SK-N-SH (cell line): ENCODE measurements at regions not wholly inside any gene's neighbourhood (a gene's known extent, or its start where the extent isn't known, plus 50 kb on each side); places are given as distances from the start of the nearest gene placed in this dataset.

ENCODE experiments used
- CTCF ChIA-PET: fragments of 300-600, 350-600 bp; formaldehyde crosslinking; extraction: SDS; loops from one replicate; lab custom pipeline; 2021; lab: Yijun Ruan, JAX
- POLR2A ChIA-PET: fragments of 350-600 bp; sonication (Branson Sonifier 250); formaldehyde crosslinking; extraction: SDS; loops from one replicate; lab custom pipeline; 2020; ENCODE audit warnings: antibody characterized with exemption, inconsistent platforms; lab: Yijun Ruan, JAX
- DNase-seq: peaks from one replicate; pipeline ENCODE4 v3.0.0; 2012
- H2AFZ ChIP-seq: fragments of 200-600 bp; sonication (generic); 2 replicates; pipeline ENCODE4 v1.8.1; 2016; ENCODE audit warnings: antibody characterized with exemption, mild to moderate bottlenecking, low read depth
- H3F3A ChIP-seq: fragments of 200-600 bp; sonication (generic); replicated peaks from 2 replicates; pipeline ENCODE3; 2016; ENCODE audit warnings: antibody characterized with exemption, mild to moderate bottlenecking; ENCODE audit not compliant: insufficient read depth
- H3K27ac ChIP-seq, 2 experiments: fragments of 200-500 bp in 1 of 2; fragments of 200-600 bp in 1 of 2; sonication (Bioruptor generic) in 1 of 2; sonication (generic), shearing (Covaris generic) in 1 of 2; 2 replicates each; pipeline versions ENCODE4 v1.5.1 to v1.6.1; 2014 to 2016; ENCODE audit warnings: low read depth in 2 of 2, inconsistent platforms in 1 of 2, low read length in 1 of 2, mild to moderate bottlenecking in 1 of 2, mixed read lengths in 1 of 2
- H3K27me3 ChIP-seq: fragments of 200-600 bp; sonication (generic), shearing (Covaris generic); 2 replicates; pipeline ENCODE4 v1.6.1; 2016; ENCODE audit warnings: mixed run types; ENCODE audit not compliant: insufficient read depth
- H3K36me3 ChIP-seq, 2 experiments: fragments of 200-500 bp in 1 of 2; fragments of 200-600 bp in 1 of 2; sonication (Bioruptor generic) in 1 of 2; sonication (generic) in 1 of 2; replicated peaks in 1 of 2; 2 replicates each; pipeline versions ENCODE3 to v1.5.1; 2014 to 2016; ENCODE audit warnings: low read length in 1 of 2, mild to moderate bottlenecking in 1 of 2; ENCODE audit not compliant: insufficient read depth in 2 of 2, control insufficient read depth in 1 of 2
- H3K4me1 ChIP-seq, 2 experiments: fragments of 200-500 bp in 1 of 2; fragments of 200-600 bp in 1 of 2; sonication (Bioruptor generic) in 1 of 2; sonication (generic), shearing (Covaris generic) in 1 of 2; 2 replicates each; pipeline versions ENCODE4 v1.5.1 to v1.6.1; 2014 to 2016; ENCODE audit warnings: low read depth in 1 of 2, low read length in 1 of 2, mixed run types in 1 of 2; ENCODE audit not compliant: insufficient read depth in 2 of 2, control insufficient read depth in 1 of 2
- H3K4me2 ChIP-seq: fragments of 200-600 bp; sonication (generic), shearing (Covaris generic); 2 replicates; pipeline ENCODE4 v1.6.1; 2017; ENCODE audit warnings: mixed run types
- H3K4me3 ChIP-seq, 2 experiments: fragments of 200-500 bp in 1 of 2; fragments of 200-600 bp in 1 of 2; sonication (Bioruptor generic) in 1 of 2; sonication (generic), shearing (Covaris generic) in 1 of 2; 2 replicates each; pipeline versions ENCODE4 v1.5.1 to v1.8.1; 2014 to 2016; ENCODE audit warnings: low read depth in 2 of 2, inconsistent platforms in 1 of 2, low read length in 1 of 2, mild to moderate bottlenecking in 1 of 2, mixed read lengths in 1 of 2, moderate library complexity in 1 of 2
- H3K79me2 ChIP-seq: fragments of 200-600 bp; sonication (generic); 2 replicates; pipeline ENCODE4 v1.8.1; 2017; ENCODE audit warnings: mild to moderate bottlenecking; ENCODE audit not compliant: insufficient read depth
- H3K9ac ChIP-seq: fragments of 200-600 bp; sonication (generic); 2 replicates; pipeline ENCODE4 v1.6.1; 2017; ENCODE audit warnings: mixed run types
- H3K9me2 ChIP-seq: fragments of 200-600 bp; sonication (generic); 2 replicates; pipeline ENCODE4 v1.6.1; 2017; ENCODE audit warnings: mixed run types
- H3K9me3 ChIP-seq: fragments of 200-600 bp; sonication (generic); 2 replicates; pipeline ENCODE4 v1.6.1; 2017; ENCODE audit warnings: mixed run types, mild to moderate bottlenecking, moderate library complexity
- H4K20me1 ChIP-seq: fragments of 200-600 bp; sonication (generic); 2 replicates; pipeline ENCODE4 v1.6.1; 2017; ENCODE audit warnings: mild to moderate bottlenecking, mixed run types; ENCODE audit not compliant: insufficient read depth
- CTCF ChIP-seq: fragments of 200-600 bp; sonication (generic); IDR thresholded peaks from 2 replicates; pipeline ENCODE4 v1.6.1; 2017; ENCODE audit warnings: antibody characterized with exemption, mild to moderate bottlenecking, moderate library complexity
- ELF1 ChIP-seq: IDR thresholded peaks from 2 replicates; pipeline ENCODE4 v1.4.0; 2012
- FOSL2 ChIP-seq: IDR thresholded peaks from 2 replicates; pipeline ENCODE4 v1.4.0; 2012; ENCODE audit warnings: low read depth, mild to moderate bottlenecking, moderate library complexity, borderline replicate concordance
- GABPA ChIP-seq: IDR thresholded peaks from 2 replicates; pipeline ENCODE4 v1.4.0; 2012; ENCODE audit warnings: low read depth, mild to moderate bottlenecking
- JUND ChIP-seq: IDR thresholded peaks from 2 replicates; pipeline ENCODE4 v1.4.0; 2012
- MAX ChIP-seq: IDR thresholded peaks from 2 replicates; pipeline ENCODE4 v1.4.0; 2012; ENCODE audit warnings: low read depth
- MEF2A ChIP-seq: IDR thresholded peaks from 2 replicates; pipeline ENCODE4 v1.4.0; 2012; ENCODE audit warnings: low read depth, borderline replicate concordance
- MXI1 ChIP-seq: IDR thresholded peaks from 2 replicates; pipeline ENCODE4 v1.6.1; 2012; ENCODE audit warnings: mild to moderate bottlenecking, low read depth, low read length, improper control_type of control experiment
- NFIC ChIP-seq: IDR thresholded peaks from 2 replicates; pipeline ENCODE4 v1.4.0; 2012; ENCODE audit warnings: borderline replicate concordance
- POLR2AphosphoS5 ChIP-seq: IDR thresholded peaks from 2 replicates; pipeline ENCODE4 v1.6.1; 2012; ENCODE audit warnings: low read depth, low read length
- RAD21 ChIP-seq: IDR thresholded peaks from 2 replicates; pipeline ENCODE4 v1.6.1; 2012; ENCODE audit warnings: mild to moderate bottlenecking, low read length
- RCOR1 ChIP-seq: fragments of 150-350 bp; IDR thresholded peaks from 2 replicates; pipeline ENCODE4 v1.6.1; 2017; ENCODE audit warnings: antibody characterized with exemption, low read length
- RFX5 ChIP-seq: IDR thresholded peaks from 2 replicates; pipeline ENCODE4 v1.6.1; 2012; ENCODE audit warnings: mild to moderate bottlenecking, improper control_type of control experiment, low read length
- SIN3A ChIP-seq: IDR thresholded peaks from 2 replicates; pipeline ENCODE4 v1.6.1; 2012; ENCODE audit warnings: low read depth, mild to moderate bottlenecking, low read length, moderate library complexity, borderline replicate concordance
- SMC3 ChIP-seq: IDR thresholded peaks from 2 replicates; pipeline ENCODE4 v1.6.1; 2012; ENCODE audit warnings: low read depth, low read length, improper control_type of control experiment
- TCF12 ChIP-seq: IDR thresholded peaks from 2 replicates; pipeline ENCODE4 v1.4.0; 2012
- USF1 ChIP-seq: IDR thresholded peaks from 2 replicates; pipeline ENCODE4 v1.4.0; 2012; ENCODE audit warnings: low read depth, borderline replicate concordance
- USF2 ChIP-seq: fragments of 150-350 bp; IDR thresholded peaks from 2 replicates; pipeline ENCODE4 v1.6.1; 2017; ENCODE audit warnings: antibody characterized with exemption, low read length, low read depth, borderline replicate concordance

- ChIA-PET CTCF (no interaction called here), POLR2A (no interaction called here)
- no peak for DNase-seq
- no peaks in the 10 kb centered on the region for H3K27me3 ChIP-seq
- no peaks in the 10 kb centered on the region for H3K9me3 ChIP-seq
- H3K4me3 ChIP-seq, result no peak overlapping the region
- no peak overlapping the region for H2AFZ ChIP-seq
- no peaks in the 10 kb centered on the region for H3K36me3 ChIP-seq
- H3F3A ChIP-seq, result no peaks in the 10 kb centered on the region
- no peak overlapping the region for H3K4me2 ChIP-seq
- TF ChIP-seq SIN3A, result no peak
- TF ChIP-seq RAD21, result no peak
- no peak for TF ChIP-seq NFIC
- no peak for TF ChIP-seq POLR2AphosphoS5
- no peak for TF ChIP-seq ELF1
- no peak for TF ChIP-seq USF1
- no peak for TF ChIP-seq GABPA
- no peak for TF ChIP-seq CTCF
- TF ChIP-seq MEF2A, result no peak
- TF ChIP-seq MAX, result no peak
- no peak for TF ChIP-seq MXI1
- TF ChIP-seq SMC3, result no peak
- no peak for TF ChIP-seq RFX5
- TF ChIP-seq FOSL2, result no peak
- TF ChIP-seq JUND, result no peak
- no peak for TF ChIP-seq USF2
- TF ChIP-seq TCF12, result no peak
- TF ChIP-seq RCOR1, result no peak
- no peaks in the 10 kb centered on the region for H4K20me1 ChIP-seq
- H3K9ac ChIP-seq, result no peak overlapping the region
- no peaks in the 10 kb centered on the region for H3K4me1 ChIP-seq
- H3K27ac ChIP-seq, result no peak overlapping the region
- no peaks in the 10 kb centered on the region for H3K79me2 ChIP-seq
- H3K9me2 ChIP-seq, result no peaks in the 10 kb centered on the region
Measured at GRCh38 chr9:31486630-31487029, 897.8 kb upstream of the ACO1 start.
